ENCODE measurements at regions not wholly inside any gene's neighbourhood (a gene's known extent, or its start where the extent isn't known, plus 50 kb on each side); places are given as distances from the start of the nearest gene placed in this dataset.

GRCh38 chr1:193311226-193311948 is 125.0 kb upstream of the B3GALT2 start:
- TF ChIP-seq GATA3 (IDR thresholded peaks at IDR 0.05; ENCODE audit: low read depth, low read length) (no peak), GATA2 (IDR thresholded peaks at IDR 0.05; ENCODE audit: low read depth, low read length) (no peak)
